ENCODE measurements at regions not wholly inside any gene's neighbourhood (a gene's known extent, or its start where the extent isn't known, plus 50 kb on each side); places are given as distances from the start of the nearest gene placed in this dataset.

- TF ChIP-seq ZNF622 (IDR thresholded peaks at IDR 0.05) (no peak), MYC (IDR thresholded peaks at IDR 0.05; ENCODE audit: insufficient read depth, insufficient read length, insufficient replicate concordance, low read length, severe bottlenecking) (no peak), RELB (IDR thresholded peaks at IDR 0.05; ENCODE audit: low read depth) (no peak), BACH1 (IDR thresholded peaks at IDR 0.05; ENCODE audit: borderline replicate concordance) (no peak), MTA3 (IDR thresholded peaks at IDR 0.05; ENCODE audit: borderline replicate concordance, low read length) (no peak)
- TF ChIP-seq, protein P1, sequence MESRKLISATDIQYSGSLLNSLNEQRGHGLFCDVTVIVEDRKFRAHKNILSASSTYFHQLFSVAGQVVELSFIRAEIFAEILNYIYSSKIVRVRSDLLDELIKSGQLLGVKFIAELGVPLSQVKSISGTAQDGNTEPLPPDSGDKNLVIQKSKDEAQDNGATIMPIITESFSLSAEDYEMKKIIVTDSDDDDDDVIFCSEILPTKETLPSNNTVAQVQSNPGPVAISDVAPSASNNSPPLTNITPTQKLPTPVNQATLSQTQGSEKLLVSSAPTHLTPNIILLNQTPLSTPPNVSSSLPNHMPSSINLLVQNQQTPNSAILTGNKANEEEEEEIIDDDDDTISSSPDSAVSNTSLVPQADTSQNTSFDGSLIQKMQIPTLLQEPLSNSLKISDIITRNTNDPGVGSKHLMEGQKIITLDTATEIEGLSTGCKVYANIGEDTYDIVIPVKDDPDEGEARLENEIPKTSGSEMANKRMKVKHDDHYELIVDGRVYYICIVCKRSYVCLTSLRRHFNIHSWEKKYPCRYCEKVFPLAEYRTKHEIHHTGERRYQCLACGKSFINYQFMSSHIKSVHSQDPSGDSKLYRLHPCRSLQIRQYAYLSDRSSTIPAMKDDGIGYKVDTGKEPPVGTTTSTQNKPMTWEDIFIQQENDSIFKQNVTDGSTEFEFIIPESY (IDR thresholded peaks at IDR 0.05) = no peak
Measured at GRCh38 chr3:153063337-153063736, 98.7 kb upstream of the RAP2B start (continued).

GRCh38 chr3:153066983-153067382, 95.0 kb upstream of the RAP2B start:
- intact Hi-C loops (cut with micrococcal nuclease; ENCODE audit: unreplicated experiment) = no loop called here
- no peak overlapping the region for H3K4me3 ChIP-seq
- CTCF ChIA-PET = no interaction called here

More at GRCh38 chr3:153066983-153067382, 95.0 kb upstream of the RAP2B start:
- H3K79me2 ChIP-seq (ENCODE audit: control insufficient read depth, insufficient read depth, low read length) = no peaks in the 10 kb centered on the region
- no TSS peak for BruUV-seq (replicated peaks)
- no peak overlapping the region for H3K27ac ChIP-seq (ENCODE audit: control insufficient read depth, insufficient read depth)
- TF ChIP-seq PAX5 (IDR thresholded peaks at IDR 0.05; ENCODE audit: borderline replicate concordance, low read depth, low read length) (no peak), MAX (IDR thresholded peaks at IDR 0.05; ENCODE audit: low read depth, low read length) (no peak)
- FAIRE-seq = no peak
- H3K9me3 ChIP-seq (replicated peaks; ENCODE audit: control insufficient read depth, insufficient read depth, low read length) = no peaks in the 10 kb centered on the region
- ChIA-PET RAD21 (ENCODE audit: unreplicated experiment) (no interaction called here), SMC1A (ENCODE audit: uncharacterized antibody, unreplicated experiment) (no interaction called here), POLR2A (interaction anchor here (0.7 kb wide), 1 partner anchor 733 kb away, joined by 4 read pairs; no protein-coding TSS in a partner anchor)
- H2AFZ ChIP-seq (ENCODE audit: control insufficient read depth, low read depth, low read length) = no peak overlapping the region
- no peaks in the 10 kb centered on the region for H3K27me3 ChIP-seq (replicated peaks in 1 of 2; ENCODE audit: control insufficient read depth in 2 of 2, insufficient read depth in 2 of 2, low read length in 1 of 2)
- H3K4me2 ChIP-seq (ENCODE audit: control insufficient read depth, insufficient read depth) = no peak overlapping the region
- no peaks in the 10 kb centered on the region for H3K36me3 ChIP-seq (ENCODE audit: control insufficient read depth in 2 of 2, insufficient read depth in 2 of 2, low read length in 1 of 2)
- DNase-seq (ENCODE audit: low read depth, low spot score) = no peak
- no peak overlapping the region for H3K9ac ChIP-seq (ENCODE audit: control insufficient read depth, insufficient read depth, low read length)
- WGBS (ENCODE audit: insufficient coverage, insufficient replicate concordance, low lambda C conversion rate, missing lambda C conversion rate) = 79% methylated on average over 12 of the region's 12 CpGs
- in situ Hi-C loops (cut with MboI) = no loop called here
- no peaks in the 10 kb centered on the region for H3K4me1 ChIP-seq (ENCODE audit: control insufficient read depth, insufficient read depth, low read length)
- H4K20me1 ChIP-seq (ENCODE audit: control insufficient read depth, insufficient read depth) = no peaks in the 10 kb centered on the region
- no peak for ATAC-seq

Data from GM12878 (cell line).